HG02852 (cell line): ENCODE measurements at regions not wholly inside any gene's neighbourhood (a gene's known extent, or its start where the extent isn't known, plus 50 kb on each side); places are given as distances from the start of the nearest gene placed in this dataset.
"Not testable (repeated sequence)": the region's sequence is repeated elsewhere in the genome, so short reads cannot be mapped to it uniquely, and the experiment has no call there.

Experiments used
- ATAC-seq: cut with Tn5 transposase; IDR thresholded peaks from one replicate; pipeline ENCODE4 v1.9.1; 2021; ENCODE audit warnings: mild to moderate bottlenecking, moderate library complexity; ENCODE audit not compliant: unreplicated experiment

DNA sequence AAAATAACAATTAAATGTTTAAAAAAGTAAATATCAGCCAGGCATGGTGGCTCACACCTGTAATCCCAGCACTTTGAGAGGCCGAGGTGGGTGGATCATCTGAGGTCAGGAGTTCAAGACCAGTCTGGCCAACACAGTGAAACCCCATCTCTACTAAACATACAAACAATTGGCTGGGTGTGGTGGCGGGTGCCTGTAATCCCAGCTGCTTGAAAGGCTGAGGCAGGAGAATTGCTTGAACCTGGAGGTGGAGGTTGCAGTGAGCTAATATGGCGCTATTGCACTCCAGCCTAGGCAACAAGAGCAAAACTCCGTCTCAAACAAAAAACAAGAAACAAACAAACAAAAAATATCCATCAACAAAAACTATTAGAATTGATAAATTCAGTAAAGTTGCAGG is 77.5 kb downstream of the SNX5 start:
- ATAC-seq = not testable (repeated sequence)

DNA sequence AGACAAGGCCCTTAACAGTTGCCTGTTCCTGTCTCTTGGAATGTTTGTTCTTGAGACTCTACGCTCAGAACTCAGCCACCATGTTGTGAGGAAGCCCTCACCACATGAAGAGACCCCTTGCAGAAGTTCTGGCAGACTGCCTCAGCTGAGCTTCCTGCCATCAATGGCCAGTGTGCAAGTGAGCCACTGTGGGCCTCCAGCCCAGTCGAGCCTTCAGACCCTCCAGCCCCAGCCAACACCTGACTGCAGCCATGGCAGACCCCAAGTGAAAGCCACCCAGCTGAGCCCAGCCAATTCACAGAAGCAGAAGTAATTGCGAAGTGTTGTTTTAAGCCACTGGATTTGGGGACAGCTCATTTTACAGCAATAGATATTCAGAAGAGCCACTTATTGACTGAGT is 78.3 kb downstream of the SNX5 start:
- ATAC-seq = no peak

DNA sequence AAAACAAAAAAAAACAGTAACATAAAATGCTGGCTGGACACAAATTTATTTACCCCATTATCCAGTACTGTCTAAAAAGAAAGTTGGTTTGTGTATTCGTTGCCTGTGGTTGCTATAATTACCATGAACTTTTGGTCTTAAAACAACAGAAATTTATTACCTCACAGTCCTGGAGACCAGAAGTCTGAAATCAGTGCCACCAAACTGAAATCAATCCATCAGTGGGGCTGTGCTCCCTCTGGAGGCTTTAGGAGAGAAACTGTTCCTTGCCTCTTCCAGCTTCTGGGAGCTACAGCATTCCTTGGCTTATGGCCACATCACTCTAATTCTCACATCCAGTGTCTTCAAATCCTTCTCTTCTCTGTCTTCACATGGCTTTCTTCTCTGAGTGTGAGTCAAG is 79.4 kb downstream of the SNX5 start:
- no peak for ATAC-seq

DNA sequence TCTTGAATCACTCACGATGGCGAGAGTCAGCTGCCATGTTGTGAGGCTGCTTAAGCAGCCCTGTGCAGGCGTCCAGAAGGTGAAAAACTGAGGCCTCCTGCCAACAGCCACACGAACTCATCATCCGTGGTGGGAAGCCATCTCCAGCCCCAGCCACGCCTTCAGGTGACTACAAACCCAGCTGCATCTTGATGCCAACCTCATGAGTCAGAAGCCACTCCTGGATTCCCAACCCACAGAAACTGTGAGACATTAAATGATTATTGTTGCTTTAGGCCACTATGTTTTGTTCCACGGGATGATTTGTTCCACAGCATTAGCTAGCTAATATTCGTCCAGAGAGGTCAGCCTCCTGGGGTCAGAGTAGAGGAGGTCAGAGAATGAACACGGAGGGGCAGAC is 80.5 kb downstream of the SNX5 start:
- no peak for ATAC-seq

DNA sequence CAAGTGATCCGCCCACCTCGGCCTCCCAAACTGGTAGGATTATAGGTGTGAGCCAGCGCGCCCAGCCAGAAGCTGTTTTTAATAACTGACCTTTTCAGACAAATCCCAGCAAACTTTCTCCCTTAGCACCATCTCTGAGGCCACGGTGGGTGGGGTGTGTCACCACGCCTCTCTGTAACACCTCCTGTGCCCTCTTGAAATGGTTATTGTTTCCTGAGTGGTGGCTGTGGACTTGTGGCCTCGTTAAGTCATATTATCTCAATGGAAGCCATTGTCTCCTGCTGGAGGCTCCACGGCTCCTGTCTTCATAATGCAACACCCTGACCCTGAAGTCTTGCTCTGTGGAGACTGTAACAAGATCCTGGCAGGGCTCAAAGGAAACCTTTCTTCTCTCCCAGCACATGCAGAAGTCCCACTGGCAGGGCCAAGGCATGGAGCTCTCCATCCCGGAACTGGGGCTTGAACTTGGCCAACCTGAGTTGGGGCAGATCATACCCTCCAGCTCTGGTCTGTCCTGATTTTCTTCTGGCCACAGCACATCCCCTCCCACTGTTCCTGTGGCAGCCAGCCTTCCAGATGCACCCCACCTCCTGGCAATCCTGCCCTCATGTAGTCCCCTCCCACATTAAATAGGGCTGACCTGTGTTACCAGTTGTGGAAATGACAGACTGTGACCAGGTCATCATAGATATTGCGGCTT is 81.1 kb downstream of the SNX5 start:
- no peak for ATAC-seq

DNA sequence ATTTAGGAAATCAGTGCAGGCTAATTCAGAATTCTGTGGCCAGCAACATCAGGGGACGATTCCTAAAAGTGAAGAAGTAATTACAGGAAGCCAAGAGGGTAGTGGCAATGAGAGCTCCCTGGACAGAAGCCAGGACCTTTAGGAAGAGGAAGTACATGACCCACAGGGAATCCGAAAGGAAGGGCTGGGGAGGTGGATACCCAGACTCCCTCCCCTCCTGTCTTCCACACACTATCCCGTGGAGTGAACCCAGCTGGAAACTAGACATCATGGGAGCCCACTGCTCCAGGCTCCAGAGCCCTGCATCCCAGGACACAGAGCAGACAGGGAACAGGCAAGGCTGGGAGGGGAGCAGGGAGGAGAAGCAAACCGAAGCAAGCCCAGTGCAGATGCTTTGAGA is 83.0 kb downstream of the SNX5 start:
- no peak for ATAC-seq

DNA sequence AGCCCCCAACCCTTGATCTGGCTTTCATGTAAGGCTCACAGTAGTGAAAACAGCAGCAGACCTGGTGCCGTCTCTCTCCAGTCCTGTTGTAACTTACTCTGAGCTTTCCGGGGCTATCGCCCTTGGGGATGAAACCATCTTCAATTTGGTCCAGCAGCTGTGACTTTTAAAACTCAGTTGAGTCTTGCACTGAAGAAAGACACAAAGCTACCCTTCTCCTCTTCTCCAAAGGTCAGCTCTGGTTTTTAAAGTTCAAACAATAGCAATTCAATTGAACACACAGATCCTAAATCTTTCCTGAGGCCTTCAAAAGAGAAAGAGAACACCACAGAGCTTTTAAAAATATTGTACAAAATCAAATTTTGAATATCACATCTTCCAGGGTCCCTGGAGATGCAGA is 83.5 kb downstream of the SNX5 start:
- ATAC-seq = no peak

DNA sequence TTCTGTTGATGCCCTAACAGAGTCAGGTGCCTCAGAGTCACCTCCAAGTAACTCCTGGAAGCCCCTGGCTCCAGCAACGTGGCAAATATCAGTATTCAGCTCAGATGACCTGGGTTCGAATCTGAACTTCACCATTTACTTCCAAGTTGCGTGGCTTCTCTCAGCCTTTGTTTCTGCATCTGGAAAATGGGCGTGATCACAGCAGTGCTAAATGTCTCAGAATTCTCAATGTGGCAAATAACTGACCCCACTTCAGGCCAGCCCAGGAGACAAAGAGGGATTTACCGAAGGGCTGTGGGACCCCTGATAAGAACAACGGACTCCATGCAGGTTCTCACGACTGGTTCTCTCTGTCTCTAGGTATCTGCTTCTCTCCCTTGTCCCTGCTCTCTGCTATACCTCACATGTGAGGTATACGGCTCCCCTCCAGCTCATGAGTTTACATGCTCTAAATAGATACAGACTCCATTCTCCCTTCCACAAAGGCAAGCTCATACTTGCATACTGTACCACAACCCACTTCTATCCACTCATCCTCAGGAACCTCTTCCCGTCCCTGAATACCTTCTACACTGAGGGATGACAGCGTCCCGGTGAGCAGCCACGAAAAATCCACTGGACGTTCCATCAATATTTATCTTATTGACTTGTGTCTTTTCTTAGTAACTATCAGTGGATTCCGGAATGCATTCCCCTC is 84.1 kb downstream of the SNX5 start:
- ATAC-seq = no peak

DNA sequence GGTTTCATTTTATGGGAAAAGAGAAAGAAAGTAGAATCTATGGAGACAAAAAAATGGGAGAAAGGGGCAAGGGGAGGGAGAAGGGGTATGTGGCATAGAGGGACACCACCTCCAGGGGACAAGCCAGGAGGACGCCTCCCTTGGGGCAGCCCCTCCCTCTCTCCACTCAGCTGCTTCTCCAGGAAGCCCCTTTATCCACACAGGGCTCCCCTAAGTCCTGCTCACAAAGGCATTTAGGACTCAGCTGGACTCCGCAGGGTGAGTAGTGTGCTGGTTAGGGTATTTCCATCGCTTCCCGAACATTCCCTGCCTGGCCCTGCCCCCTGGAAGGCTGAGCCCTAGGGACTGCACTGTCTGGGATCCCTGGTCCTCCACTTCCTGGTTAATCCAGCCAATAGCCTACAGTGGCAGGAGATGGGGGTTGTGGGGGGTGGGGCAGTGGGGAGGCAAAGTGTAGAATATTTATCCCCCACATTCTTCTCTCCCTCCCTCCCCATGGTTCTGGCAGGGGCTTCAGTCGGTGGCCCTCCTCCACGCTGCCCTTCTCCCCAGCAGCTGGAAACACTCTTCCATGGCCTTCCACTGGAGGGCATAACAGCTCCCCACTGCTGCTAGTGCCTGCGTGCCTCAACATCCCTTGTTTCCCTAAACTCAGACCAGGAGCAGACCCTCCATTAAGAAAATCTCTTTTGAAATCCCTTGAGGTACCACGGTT is 84.8 kb downstream of the SNX5 start:
- no peak for ATAC-seq

DNA sequence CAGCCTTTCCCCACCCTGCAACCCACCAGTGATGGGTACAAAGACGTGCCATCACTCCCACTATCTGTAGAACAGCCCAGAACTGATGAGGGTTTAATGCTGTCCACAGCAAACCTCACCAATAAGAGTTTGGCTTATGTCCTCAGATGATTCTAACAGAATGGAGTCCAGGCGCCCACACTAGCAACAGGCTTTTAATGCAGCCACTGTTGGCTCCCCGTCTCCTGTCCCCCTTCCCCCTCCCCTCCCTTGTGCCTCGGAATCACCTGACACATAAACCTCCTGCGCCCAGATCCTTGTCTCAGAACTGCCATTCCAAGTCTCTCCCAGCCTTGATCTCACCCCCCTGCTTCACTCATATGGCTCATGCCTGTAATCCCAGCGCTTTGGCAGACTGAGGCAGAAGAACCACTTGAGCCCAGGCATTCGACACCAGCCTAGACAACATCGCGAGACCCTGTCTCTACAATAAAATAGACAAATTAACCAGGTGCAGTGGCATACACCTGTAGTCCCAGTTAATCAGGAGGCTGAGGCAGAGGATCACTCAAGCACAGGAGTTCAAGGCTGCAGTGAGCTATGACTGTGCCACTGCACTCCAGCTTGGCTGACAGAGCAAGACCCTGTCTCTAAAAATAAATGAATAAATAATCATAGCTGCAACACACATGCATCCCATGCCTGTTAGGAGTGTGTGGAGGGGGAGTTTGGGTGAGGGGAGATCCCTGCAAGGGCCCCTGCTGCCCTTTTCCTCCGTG is 85.6 kb downstream of the SNX5 start:
- ATAC-seq = no peak

DNA sequence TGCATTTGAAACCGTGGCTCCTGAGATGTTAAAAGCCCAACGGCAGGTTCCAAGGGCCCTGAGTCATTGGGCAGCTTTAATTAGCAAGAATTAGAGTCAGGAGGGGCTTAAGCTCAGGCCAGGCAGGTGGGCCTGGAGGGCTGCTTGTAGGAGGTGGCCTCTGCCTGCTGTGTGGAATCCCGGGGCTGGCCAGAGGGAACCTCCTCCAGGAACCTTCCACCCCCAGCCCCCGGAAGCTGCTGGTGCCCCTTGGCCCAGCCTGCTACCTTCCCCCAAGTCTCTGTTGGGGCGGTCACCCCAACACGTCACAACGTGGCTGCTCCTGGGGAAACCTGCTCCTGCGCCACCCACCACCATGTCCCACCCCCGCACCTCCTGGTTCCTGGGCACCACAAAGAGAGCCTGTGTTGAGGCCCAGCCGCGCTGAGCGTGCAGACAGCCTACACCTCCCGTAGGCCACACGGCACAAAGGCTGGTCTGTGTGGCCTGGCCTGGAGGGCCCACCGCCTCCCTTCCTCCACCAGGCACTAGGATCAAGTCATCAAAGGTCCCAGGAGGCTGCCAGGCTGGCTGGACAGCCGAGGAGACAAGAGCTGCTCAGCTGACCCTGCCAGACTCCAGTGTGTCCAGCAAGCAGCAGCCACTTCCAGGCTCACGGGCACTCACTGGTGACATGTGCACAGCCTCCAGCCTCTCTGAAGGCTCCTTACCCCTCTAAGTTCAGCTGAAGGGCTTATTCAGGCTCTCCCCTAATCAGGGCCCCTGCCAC is 86.3 kb downstream of the SNX5 start:
- ATAC-seq = no peak

DNA sequence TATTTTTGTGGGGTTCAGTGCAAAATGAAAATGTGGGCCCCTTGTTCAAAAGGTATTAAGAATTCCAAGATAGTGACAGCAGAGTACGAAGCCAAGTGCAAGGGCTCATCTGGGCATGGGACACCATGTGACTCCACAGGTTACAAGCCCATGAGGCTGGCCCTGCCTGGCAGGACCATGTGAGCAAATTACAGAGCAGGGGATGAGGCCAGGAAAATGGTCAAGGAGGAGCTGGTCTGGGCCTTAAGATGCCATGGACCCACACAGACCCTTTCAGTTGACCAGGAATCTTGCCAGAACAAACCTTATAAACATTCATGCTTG is 86.9 kb downstream of the SNX5 start:
- no peak for ATAC-seq

DNA sequence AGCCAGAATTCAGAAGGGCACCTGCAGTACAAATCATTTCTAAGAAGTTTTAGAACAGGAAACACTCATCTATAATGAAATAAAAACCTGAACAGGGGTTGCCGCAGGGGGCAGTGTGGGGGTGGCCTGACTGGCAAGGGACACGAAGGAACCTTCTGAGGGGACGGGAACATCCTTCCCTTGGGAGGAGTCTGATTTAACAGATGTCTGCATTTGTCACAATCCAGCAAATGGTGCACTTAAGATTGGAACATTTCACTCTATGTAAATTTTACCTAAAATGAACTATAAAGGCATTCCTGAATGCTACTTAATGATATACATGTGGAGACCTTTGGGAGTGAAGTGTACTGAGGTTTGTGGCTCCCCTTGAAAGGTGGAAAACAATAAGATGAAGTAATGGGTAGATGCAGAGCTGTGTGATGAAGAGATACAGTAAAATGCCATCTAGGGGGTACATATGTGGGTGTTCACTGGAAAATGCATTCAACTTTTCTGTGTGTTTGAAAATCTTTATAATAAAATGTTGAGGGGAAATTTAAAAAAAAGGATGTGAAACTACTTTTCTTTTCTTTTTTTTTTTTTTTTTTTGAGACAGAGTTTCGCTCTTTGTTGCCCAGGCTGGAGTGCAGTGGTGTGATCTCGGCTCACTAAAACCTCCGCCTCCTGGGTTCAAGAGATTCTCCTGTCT is 89.5 kb downstream of the SNX5 start:
- peak; percentile 45 for ATAC-seq

DNA sequence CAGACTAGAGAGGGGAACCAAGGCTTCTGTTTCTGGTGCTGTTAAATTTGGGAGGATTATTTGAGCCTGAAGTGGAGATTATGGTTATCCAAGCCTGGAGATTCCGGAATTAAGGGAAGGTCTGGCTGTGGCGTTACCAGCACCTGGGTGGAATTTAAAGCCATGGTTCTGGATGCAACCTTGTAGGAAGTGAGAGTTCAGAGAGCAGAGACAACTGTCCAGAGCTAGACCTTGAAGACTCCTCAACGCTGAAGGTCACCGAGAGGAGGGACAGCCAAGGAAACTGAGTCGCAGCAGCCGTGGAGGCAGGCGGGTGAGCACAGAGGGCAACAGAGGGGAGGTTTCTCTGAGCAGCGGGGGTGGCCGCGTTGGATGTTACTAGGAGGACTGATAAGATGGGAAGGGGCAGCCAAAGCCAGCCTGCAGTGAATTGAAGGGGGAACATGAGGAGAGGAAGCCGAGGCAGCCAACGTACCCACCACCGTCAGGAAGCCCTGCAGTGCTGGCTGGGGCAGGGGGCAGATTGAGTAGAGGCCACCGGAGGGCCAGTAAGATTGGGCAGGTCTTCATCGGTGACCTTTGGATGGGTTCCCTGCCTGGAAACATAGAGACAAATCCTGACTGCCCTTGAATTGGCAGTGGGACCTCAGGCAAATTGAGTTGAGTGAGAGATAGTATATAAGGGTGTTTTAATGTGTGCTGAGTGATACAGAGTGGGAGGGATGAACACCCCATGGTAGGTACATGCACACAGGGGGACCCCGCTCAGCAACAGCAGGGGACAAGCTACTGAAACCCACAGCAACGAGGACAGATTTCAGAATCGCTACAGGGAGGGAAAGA is 90.3 kb downstream of the SNX5 start:
- ATAC-seq = peak; percentile 39

DNA sequence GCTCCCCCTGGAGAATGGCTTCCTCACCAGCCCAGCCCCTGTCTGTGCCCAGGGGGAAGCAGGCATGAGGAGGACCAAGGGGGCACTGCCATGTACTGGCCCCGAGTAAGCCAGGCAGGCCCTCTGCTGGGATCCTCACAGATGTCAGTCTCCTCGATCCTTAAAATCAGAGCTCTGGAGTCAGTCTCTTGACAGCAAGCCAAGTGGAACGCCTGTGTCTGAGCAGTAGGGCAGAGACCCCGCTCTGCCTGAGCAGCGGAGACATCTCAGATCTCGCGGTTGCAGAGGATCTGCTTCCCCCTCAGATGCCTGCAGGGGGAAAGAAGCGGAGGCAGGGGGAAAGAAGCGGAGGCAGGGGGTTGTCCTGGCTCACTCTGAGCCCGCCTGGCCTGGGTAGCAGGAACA is 92.6 kb downstream of the SNX5 start:
- ATAC-seq = no peak

DNA sequence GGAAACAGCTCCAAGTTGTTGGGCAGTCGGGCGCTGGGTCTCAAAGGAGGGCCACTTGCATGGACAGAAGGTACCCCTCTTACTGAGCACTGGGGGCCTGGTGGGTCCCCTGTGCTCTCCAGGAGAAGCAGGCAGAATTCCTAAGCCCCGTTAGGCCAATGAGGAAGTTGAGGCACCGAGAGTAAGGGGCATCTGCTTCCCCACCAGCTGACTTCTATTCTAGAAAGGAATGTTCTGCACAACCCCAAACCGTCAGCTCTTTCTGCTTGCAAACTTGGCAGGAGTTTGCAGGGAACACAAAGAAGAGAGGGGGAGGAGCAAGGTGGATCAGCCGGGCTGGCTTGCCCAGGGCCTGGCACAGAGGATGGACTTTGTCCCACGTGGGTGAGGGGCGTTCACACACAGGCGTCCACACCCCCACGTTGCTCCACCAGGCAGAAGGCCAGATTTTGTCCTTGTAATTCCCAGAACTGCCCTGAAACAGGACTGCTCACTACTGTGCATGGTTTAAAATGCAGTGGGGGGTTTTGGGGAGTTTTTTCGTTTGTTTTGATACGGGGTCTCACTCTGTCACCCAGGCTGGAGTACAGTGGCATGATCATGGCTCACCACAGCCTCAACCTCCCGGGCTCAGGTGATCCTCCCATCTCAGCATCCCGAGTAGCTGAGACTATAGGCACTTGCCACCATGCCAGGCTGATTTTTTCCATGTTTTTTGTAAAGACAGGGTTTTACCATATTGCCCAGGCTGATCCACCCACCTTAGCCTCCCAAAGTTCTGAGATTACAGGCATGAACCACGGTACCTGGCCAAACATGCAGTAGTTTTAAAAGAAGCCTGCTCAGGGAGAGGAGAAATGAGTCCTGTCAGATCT is 93.3 kb downstream of the SNX5 start:
- no peak for ATAC-seq

DNA sequence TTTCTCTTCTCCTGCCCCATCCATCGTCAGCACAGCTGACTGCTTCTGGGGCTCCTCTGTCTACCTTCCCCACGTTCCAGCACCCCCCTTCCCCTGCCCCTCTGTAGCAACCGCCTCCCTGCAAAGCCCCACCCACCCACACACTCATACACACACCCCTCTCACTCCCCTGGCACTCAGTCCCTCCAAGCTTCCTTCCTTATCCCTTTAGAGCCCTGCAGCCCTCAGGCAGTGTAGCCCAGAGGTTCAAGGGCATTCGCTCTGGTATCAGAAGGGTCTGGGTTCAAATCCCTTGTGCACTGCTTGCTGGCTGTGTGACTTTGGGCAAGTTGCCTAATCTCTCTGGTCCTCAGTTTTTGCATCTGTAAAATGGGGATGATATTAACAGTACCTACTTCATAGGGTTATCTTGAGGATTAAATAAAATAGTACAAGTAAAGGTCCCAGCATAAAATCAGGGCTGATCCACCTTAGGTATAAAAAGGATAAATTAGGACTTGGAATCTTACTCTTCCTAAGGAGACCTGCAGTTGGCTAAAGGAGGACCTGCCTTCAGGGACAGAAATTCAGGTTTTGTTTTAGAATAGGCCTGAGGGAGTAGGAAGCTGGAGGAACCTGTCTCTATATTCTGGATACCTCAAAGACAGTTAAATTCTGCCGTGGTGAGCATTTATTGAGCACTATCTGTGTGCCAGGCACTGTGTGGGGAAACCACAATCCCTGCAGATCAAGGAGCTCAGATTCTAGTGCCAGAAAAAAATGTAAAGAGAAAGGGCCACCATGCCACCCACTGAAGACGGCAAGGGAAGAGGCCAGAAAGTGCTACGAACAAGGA is 94.1 kb downstream of the SNX5 start:
- no peak for ATAC-seq
